NB4 (cell line): ENCODE measurements at regions not wholly inside any gene's neighbourhood (a gene's known extent, or its start where the extent isn't known, plus 50 kb on each side); places are given as distances from the start of the nearest gene placed in this dataset.

Experiments
- CTCF ChIP-seq: IDR thresholded peaks from one replicate; pipeline ENCODE4 v1.5.1; 2012; ENCODE audit warnings: low read depth, low read length
- MYC ChIP-seq: IDR thresholded peaks from 2 replicates; pipeline ENCODE4 v1.6.1; 2011; ENCODE audit warnings: low read depth, low read length
- POLR2A ChIP-seq: IDR thresholded peaks from 2 replicates; pipeline ENCODE4 v1.6.1; 2011; ENCODE audit warnings: mild to moderate bottlenecking; ENCODE audit not compliant: insufficient read length; ENCODE audit errors: extremely low read depth

- TF ChIP-seq CTCF (no peak), POLR2A (no peak), MYC (no peak)
Measured at GRCh38 chr4:11730545-11730944, 301.9 kb upstream of the HS3ST1 start.
